ENCODE measurements at regions not wholly inside any gene's neighbourhood (a gene's known extent, or its start where the extent isn't known, plus 50 kb on each side); places are given as distances from the start of the nearest gene placed in this dataset.

- Histone ChIP-seq H3K27ac (ENCODE audit: extremely low read length, insufficient read depth, low read length) (no peak overlapping the region), H2AFZ (ENCODE audit: low read length) (no peak overlapping the region), H3K4me1 (ENCODE audit: insufficient read depth, low read length) (peaks cover 40% of the 10 kb centered on the region), H3K9ac (ENCODE audit: insufficient read depth, low read depth, low read length) (no peak overlapping the region), H3K4me3 (replicated peaks in 1 of 3; ENCODE audit: insufficient read depth in 1 of 3, low read depth in 2 of 3, low read length in 3 of 3) (no peak overlapping the region), H3K4me2 (ENCODE audit: low read depth, low read length) (no peak overlapping the region), H3K27me3 (ENCODE audit: control insufficient read depth in 1 of 2, insufficient read depth in 2 of 2, low read length in 2 of 2) (no peaks in the 10 kb centered on the region; a peak in 1 of 5 replicates), H3K79me2 (ENCODE audit: insufficient read depth, low read length) (no peaks in the 10 kb centered on the region), H4K20me1 (ENCODE audit: insufficient read depth, low read length) (no peaks in the 10 kb centered on the region), H3K9me3 (ENCODE audit: low read length) (no peaks in the 10 kb centered on the region), H3K36me3 (replicated peaks in 1 of 2; ENCODE audit: control insufficient read depth in 1 of 2, insufficient read depth in 2 of 2, low read length in 2 of 2) (no peaks in the 10 kb centered on the region)
- DNase-seq (ENCODE audit: low spot score) = no peak
- POLR2A ChIA-PET = no interaction called here
- TF ChIP-seq DRAP1 (CRISPR knock-in tag; IDR thresholded peaks at IDR 0.05) = no peak
- TF ChIP-seq MED13 (CRISPR knock-in tag; IDR thresholded peaks at IDR 0.05) = no peak
- no peak for TF ChIP-seq NFYC (CRISPR knock-in tag; IDR thresholded peaks at IDR 0.05)
- no peak for TF ChIP-seq ZKSCAN1 (IDR thresholded peaks at IDR 0.05; ENCODE audit: low read length)
- no peak for TF ChIP-seq HNRNPUL1 (IDR thresholded peaks at IDR 0.05; ENCODE audit: low read depth, low read length)
- no peak for TF ChIP-seq SRF (IDR thresholded peaks at IDR 0.05; ENCODE audit: low read depth, low read length)
- no peak for TF ChIP-seq TERF1 (CRISPR knock-in tag; IDR thresholded peaks at IDR 0.05)
- no peak for TF ChIP-seq ZNF644 (CRISPR knock-in tag; IDR thresholded peaks at IDR 0.05; ENCODE audit: low read depth)
- TF ChIP-seq ZBTB4 (CRISPR knock-in tag; IDR thresholded peaks at IDR 0.05; ENCODE audit: borderline replicate concordance) = no peak
- TF ChIP-seq CENPT (CRISPR knock-in tag; IDR thresholded peaks at IDR 0.05; ENCODE audit: low read depth) = no peak
- no peak for TF ChIP-seq SRY (CRISPR knock-in tag; IDR thresholded peaks at IDR 0.05)
- no peak for TF ChIP-seq ZNF326 (CRISPR knock-in tag; IDR thresholded peaks at IDR 0.05; ENCODE audit: borderline replicate concordance)
- no peak for TF ChIP-seq TBX2 (CRISPR knock-in tag; IDR thresholded peaks at IDR 0.05; ENCODE audit: borderline replicate concordance)
- no peak for TF ChIP-seq ZNF597 (CRISPR knock-in tag; IDR thresholded peaks at IDR 0.05)
- no peak for TF ChIP-seq ZGPAT (CRISPR knock-in tag; IDR thresholded peaks at IDR 0.05)
- TF ChIP-seq MAFF (IDR thresholded peaks at IDR 0.05; ENCODE audit: low read depth, low read length) = no peak
- no peak for TF ChIP-seq NR2C2 (CRISPR knock-in tag; IDR thresholded peaks at IDR 0.05; ENCODE audit: borderline replicate concordance)
- no peak for TF ChIP-seq XBP1 (CRISPR knock-in tag; IDR thresholded peaks at IDR 0.05)
- TF ChIP-seq SNAPC2 (CRISPR knock-in tag; IDR thresholded peaks at IDR 0.05) = no peak
- TF ChIP-seq ZNF777 (CRISPR knock-in tag; IDR thresholded peaks at IDR 0.05) = no peak
- no peak for ATAC-seq
- no TSS peak for BruUV-seq (replicated peaks)
- WGBS (ENCODE audit: low lambda C conversion rate) = 72% methylated on average over 5 of the region's 5 CpGs
- FAIRE-seq = no peak
- CTCF ChIA-PET (ENCODE audit: low intra/inter-chr PET ratio, low total read pairs) = no interaction called here
- intact Hi-C loops (cut with micrococcal nuclease; ENCODE audit: unreplicated experiment) (no loop called here), in situ Hi-C loops (cut with HindIII; ENCODE audit: extremely low pct_ligation_motif_present, low pct_unique_long_range_greater_than_20kb) (no loop called here)
Measured at GRCh38 chr5:82596451-82596850, 318.3 kb upstream of the RPS23 start.

Data from HepG2 (cell line).